Natural killer cell (primary cell): ENCODE measurements at regions not wholly inside any gene's neighbourhood (a gene's known extent, or its start where the extent isn't known, plus 50 kb on each side); places are given as distances from the start of the nearest gene placed in this dataset.
"Not testable (repeated sequence)": the region's sequence is repeated elsewhere in the genome, so short reads cannot be mapped to it uniquely, and the experiment has no call there.

ENCODE experiments used
- ATAC-seq, 3 donors: fragments of 150-1000 bp in 2 of 3; fragments of 200-7000 bp in 1 of 3; cut with Tn5 transposase; 1 replicate in 1 of 3; 2 replicates in 2 of 3; pipeline ENCODE4 v1.10.0; 2021; ENCODE audit warnings: mild to moderate bottlenecking in 2 of 3, moderate library complexity in 2 of 3
- DNase-seq, 2 donors: peaks; one replicate each; pipeline versions ENCODE4 v3.0.0 to v3.0.0-alpha.2; 2013 to 2021; ENCODE audit warnings: mixed read lengths in 1 of 2
- H3K27ac ChIP-seq: one replicate; pipeline ENCODE4 v1.5.1; 2013; ENCODE audit warnings: mild to moderate bottlenecking, low read length
- H3K27me3 ChIP-seq: one replicate; pipeline ENCODE4 v1.6.1; 2013; ENCODE audit warnings: low read length; ENCODE audit not compliant: control insufficient read depth, insufficient read depth
- H3K36me3 ChIP-seq: one replicate; pipeline ENCODE4 v1.6.1; 2013; ENCODE audit warnings: low read length; ENCODE audit not compliant: control insufficient read depth, insufficient read depth
- H3K4me1 ChIP-seq: one replicate; pipeline ENCODE4 v1.6.1; 2013; ENCODE audit warnings: low read length; ENCODE audit not compliant: control insufficient read depth, insufficient read depth
- H3K4me3 ChIP-seq: one replicate; pipeline ENCODE4 v1.5.1; 2013; ENCODE audit warnings: low read length
- H3K9me3 ChIP-seq: one replicate; pipeline ENCODE4 v1.6.1; 2013; ENCODE audit warnings: low read length; ENCODE audit not compliant: control insufficient read depth, insufficient read depth
- H3K27ac Mint-ChIP-seq, 2 donors: one replicate each; pipeline ENCODE4 v1.8.0; 2022; ENCODE audit warnings: mild to moderate bottlenecking in 2 of 2, mixed read lengths in 2 of 2, moderate library complexity in 1 of 2
- H3K27me3 Mint-ChIP-seq, 2 donors: one replicate each; pipeline ENCODE4 v1.8.0; 2022; ENCODE audit warnings: low read depth in 2 of 2, mixed read lengths in 2 of 2
- H3K36me3 Mint-ChIP-seq: one replicate; pipeline ENCODE4 v1.8.0; 2022; ENCODE audit warnings: mixed read lengths
- H3K4me1 Mint-ChIP-seq, 2 donors: one replicate each; pipeline ENCODE4 v1.8.0; 2022; ENCODE audit warnings: mixed read lengths in 2 of 2
- H3K4me3 Mint-ChIP-seq: one replicate; pipeline ENCODE4 v1.8.0; 2022; ENCODE audit warnings: mild to moderate bottlenecking, moderate library complexity, mixed read lengths
- H3K9me3 Mint-ChIP-seq, 2 donors: one replicate each; pipeline ENCODE4 v1.8.0; 2022; ENCODE audit warnings: mixed read lengths in 2 of 2
- CTCF ChIP-seq: fragments of 200-600 bp; IDR thresholded peaks from one replicate; pipeline ENCODE4 v1.8.0; 2022; ENCODE audit warnings: antibody characterized with exemption
- WGBS: methylation state at CpG from one replicate; pipeline ENCODE4 v1.1.7; 2013; ENCODE audit warnings: missing lambda C conversion rate; ENCODE audit not compliant: insufficient coverage; 5-methylcytosine and 5-hydroxymethylcytosine counted together
- intact Hi-C: fragments of 100-400 bp; cut with micrococcal nuclease; formaldehyde crosslinking; loops from one replicate; pipeline ENCODE4 v1.14.2; 2022

GRCh38 chr13:76296751-76297150, 589.5 kb downstream of the KCTD12 start:
- Histone ChIP-seq H3K4me3 (no peak overlapping the region), H3K4me1 (no peaks in the 10 kb centered on the region), H3K27me3 (no peaks in the 10 kb centered on the region), H3K27ac (no peak overlapping the region), H3K9me3 (no peaks in the 10 kb centered on the region), H3K36me3 (no peaks in the 10 kb centered on the region)
- intact Hi-C loops: no loop called here
- no peaks in the 10 kb centered on the region for H3K36me3 Mint-ChIP-seq
- WGBS: 94% methylated on average over 4 of the region's 4 CpGs
- no peak overlapping the region for H3K4me3 Mint-ChIP-seq
- no peak for ATAC-seq
- no peaks in the 10 kb centered on the region for H3K4me1 Mint-ChIP-seq
- no peak for DNase-seq
- no peak for TF ChIP-seq CTCF
- no peak overlapping the region for H3K27ac Mint-ChIP-seq
- H3K9me3 Mint-ChIP-seq: peaks cover 8 to 15% of the 10 kb centered on the region in 2 donors
- H3K27me3 Mint-ChIP-seq: no peaks in the 10 kb centered on the region

GRCh38 chr13:76295020-76295419, 591.2 kb downstream of the KCTD12 start:
- H3K36me3 ChIP-seq, H3K9me3 ChIP-seq, H3K27me3 Mint-ChIP-seq, H3K4me1 Mint-ChIP-seq, H3K4me3 Mint-ChIP-seq, H3K4me1 ChIP-seq, H3K27me3 ChIP-seq, H3K36me3 Mint-ChIP-seq, intact Hi-C loops, H3K27ac ChIP-seq, H3K4me3 ChIP-seq, DNase-seq, ATAC-seq, H3K27ac Mint-ChIP-seq: not testable (repeated sequence)
- peaks cover 6 to 13% of the 10 kb centered on the region in 2 donors for H3K9me3 Mint-ChIP-seq
- WGBS: 97% methylated on average over 25 of the region's 25 CpGs

- H3K9me3 ChIP-seq: no peaks in the 10 kb centered on the region
- no peaks in the 10 kb centered on the region for H3K27me3 ChIP-seq
- no peak overlapping the region for H3K27ac ChIP-seq
- DNase-seq: no peak
- TF ChIP-seq CTCF: no peak
- peaks cover 6 to 13% of the 10 kb centered on the region in 2 donors for H3K9me3 Mint-ChIP-seq
- intact Hi-C loops: no loop called here
- no peaks in the 10 kb centered on the region for H3K4me1 Mint-ChIP-seq
- no peak overlapping the region for H3K27ac Mint-ChIP-seq
- no peak overlapping the region for H3K4me3 Mint-ChIP-seq
- no peaks in the 10 kb centered on the region for H3K36me3 ChIP-seq
- no peaks in the 10 kb centered on the region for H3K4me1 ChIP-seq
- no peaks in the 10 kb centered on the region for H3K36me3 Mint-ChIP-seq
- ATAC-seq: no peak
- no peak overlapping the region for H3K4me3 ChIP-seq
- no peaks in the 10 kb centered on the region for H3K27me3 Mint-ChIP-seq
Measured at GRCh38 chr13:76293751-76294150, 592.5 kb downstream of the KCTD12 start.

GRCh38 chr13:76293346-76293745, 592.9 kb downstream of the KCTD12 start:
- no peaks in the 10 kb centered on the region for H3K36me3 ChIP-seq
- WGBS: no CpG with 5 or more reads among the region's 1 CpG
- Mint-ChIP-seq H3K27ac (no peak overlapping the region), H3K4me3 (no peak overlapping the region), H3K9me3 (peaks cover 6 to 13% of the 10 kb centered on the region in 2 donors), H3K4me1 (no peaks in the 10 kb centered on the region), H3K36me3 (no peaks in the 10 kb centered on the region), H3K27me3 (no peaks in the 10 kb centered on the region)
- TF ChIP-seq CTCF: no peak
- H3K4me3 ChIP-seq: no peak overlapping the region
- H3K9me3 ChIP-seq: no peaks in the 10 kb centered on the region
- intact Hi-C loops: no loop called here
- no peak overlapping the region for H3K27ac ChIP-seq
- H3K4me1 ChIP-seq: no peaks in the 10 kb centered on the region
- no peak for ATAC-seq
- no peaks in the 10 kb centered on the region for H3K27me3 ChIP-seq
- no peak for DNase-seq
